H9 (cell line): ENCODE measurements at regions not wholly inside any gene's neighbourhood (a gene's known extent, or its start where the extent isn't known, plus 50 kb on each side); places are given as distances from the start of the nearest gene placed in this dataset.

Source experiments
- DNase-seq: peaks from one replicate; pipeline ENCODE4 v3.0.0-alpha.2; 2017
- H2AFZ ChIP-seq: one replicate; pipeline ENCODE4 v1.6.1; 2013; ENCODE audit warnings: mild to moderate bottlenecking, low read length, control low read depth, moderate library complexity
- H2AK5ac ChIP-seq: 2 replicates; pipeline ENCODE4 v1.6.1; 2013; ENCODE audit warnings: low read length, control low read depth, mixed read lengths; ENCODE audit not compliant: insufficient read length
- H2BK120ac ChIP-seq: one replicate; pipeline ENCODE4 v1.6.1; 2013; ENCODE audit warnings: low read depth, mild to moderate bottlenecking, low read length, control low read depth, inconsistent platforms; ENCODE audit not compliant: poor library complexity, severe bottlenecking
- H2BK12ac ChIP-seq: 2 replicates; pipeline ENCODE4 v1.6.1; 2013; ENCODE audit warnings: low read length, control low read depth, mixed read lengths, low read depth; ENCODE audit not compliant: insufficient read length
- H2BK15ac ChIP-seq: 2 replicates; pipeline ENCODE4 v1.6.1; 2013; ENCODE audit warnings: low read depth, low read length, control low read depth
- H2BK20ac ChIP-seq: one replicate; pipeline ENCODE4 v1.6.1; 2013; ENCODE audit warnings: low read depth, mild to moderate bottlenecking, low read length, control low read depth, inconsistent platforms; ENCODE audit not compliant: poor library complexity, severe bottlenecking
- H2BK5ac ChIP-seq: 2 replicates; pipeline ENCODE4 v1.6.1; 2013; ENCODE audit warnings: low read length, control low read depth, mixed read lengths; ENCODE audit not compliant: insufficient read length
- H3K14ac ChIP-seq: 2 replicates; pipeline ENCODE4 v1.6.1; 2013; ENCODE audit warnings: low read length, control low read depth; ENCODE audit not compliant: insufficient read depth
- H3K18ac ChIP-seq: 2 replicates; pipeline ENCODE4 v1.6.1; 2013; ENCODE audit warnings: low read depth, mild to moderate bottlenecking, mixed read lengths, low read length, control low read depth; ENCODE audit not compliant: insufficient read length
- H3K23ac ChIP-seq: 2 replicates; pipeline ENCODE4 v1.6.1; 2013; ENCODE audit warnings: low read length, control low read depth, mixed read lengths, low read depth; ENCODE audit not compliant: insufficient read length
- H3K23me2 ChIP-seq: 2 replicates; pipeline ENCODE4 v1.6.1; 2013; ENCODE audit warnings: low read depth, mild to moderate bottlenecking, mixed read lengths, low read length, control low read depth; ENCODE audit not compliant: insufficient read length, poor library complexity, severe bottlenecking
- H3K27ac ChIP-seq: 2 replicates; pipeline ENCODE4 v1.5.1; 2013; ENCODE audit warnings: low read length, control low read depth, mixed read lengths, low read depth; ENCODE audit not compliant: insufficient read length
- H3K27me3 ChIP-seq: 2 replicates; pipeline ENCODE4 v1.6.1; 2013; ENCODE audit warnings: low read length, control low read depth, inconsistent platforms; ENCODE audit not compliant: insufficient read depth
- H3K4ac ChIP-seq: 2 replicates; pipeline ENCODE4 v1.6.1; 2013; ENCODE audit warnings: low read depth, mild to moderate bottlenecking, control low read depth, inconsistent platforms, low read length, moderate library complexity
- H3K4me1 ChIP-seq: 2 replicates; pipeline ENCODE4 v1.6.1; 2013; ENCODE audit warnings: low read length, control low read depth, inconsistent platforms; ENCODE audit not compliant: insufficient read depth
- H3K4me2 ChIP-seq: 2 replicates; pipeline ENCODE4 v1.6.1; 2013; ENCODE audit warnings: low read length, control low read depth, mixed read lengths; ENCODE audit not compliant: insufficient read length, insufficient read depth
- H3K56ac ChIP-seq: 2 replicates; pipeline ENCODE4 v1.6.1; 2013; ENCODE audit warnings: low read depth, mild to moderate bottlenecking, mixed read lengths, low read length, control low read depth; ENCODE audit not compliant: insufficient read length
- H3K79me1 ChIP-seq: 2 replicates; pipeline ENCODE4 v1.6.1; 2013; ENCODE audit warnings: low read depth, mild to moderate bottlenecking, moderate library complexity, low read length, control low read depth, inconsistent platforms; ENCODE audit not compliant: insufficient read depth, poor library complexity, severe bottlenecking
- H3K79me2 ChIP-seq: 2 replicates; pipeline ENCODE4 v1.6.1; 2013; ENCODE audit warnings: low read length, control low read depth, inconsistent platforms; ENCODE audit not compliant: insufficient read depth
- H3K9ac ChIP-seq: 2 replicates; pipeline ENCODE4 v1.6.1; 2013; ENCODE audit warnings: low read length, control low read depth, mixed read lengths; ENCODE audit not compliant: insufficient read length; ENCODE audit errors: extremely low read depth
- H3K9me3 ChIP-seq: one replicate; pipeline ENCODE4 v1.6.1; 2013; ENCODE audit warnings: low read depth, low read length, inconsistent platforms; ENCODE audit not compliant: control insufficient read depth
- H3T11ph ChIP-seq: one replicate; pipeline ENCODE4 v1.6.1; 2013; ENCODE audit warnings: mild to moderate bottlenecking, low read length, control low read depth, inconsistent platforms
- H4K20me1 ChIP-seq: one replicate; pipeline ENCODE4 v1.6.1; 2013; ENCODE audit not compliant: control insufficient read depth, insufficient read length, insufficient read depth
- H4K5ac ChIP-seq: 2 replicates; pipeline ENCODE4 v1.6.1; 2013; ENCODE audit warnings: low read depth, mild to moderate bottlenecking, mixed read lengths, low read length, control low read depth; ENCODE audit not compliant: insufficient read length
- H4K8ac ChIP-seq: replicated peaks from 2 replicates; pipeline ENCODE4 v1.6.1; 2013; ENCODE audit warnings: low read length, control low read depth, mixed read lengths, low read depth; ENCODE audit not compliant: insufficient read length
- H4K91ac ChIP-seq: 2 replicates; pipeline ENCODE4 v1.6.1; 2013; ENCODE audit warnings: low read depth, mild to moderate bottlenecking, moderate library complexity, mixed read lengths, low read length, control low read depth; ENCODE audit not compliant: insufficient read length
- H3K27ac Mint-ChIP-seq, 3 experiments: 2 replicates in 2 of 3; 3 replicates in 1 of 3; pipeline ENCODE4 v1.8.0; 2020 to 2021; ENCODE audit warnings: mixed read lengths in 3 of 3, mild to moderate bottlenecking in 1 of 3, moderate library complexity in 1 of 3
- H3K27me3 Mint-ChIP-seq: 2 replicates; pipeline ENCODE4 v1.8.0; 2021; ENCODE audit warnings: low read depth, mild to moderate bottlenecking, moderate library complexity, mixed read lengths
- H3K36me3 Mint-ChIP-seq, 3 experiments: 2 replicates in 2 of 3; 3 replicates in 1 of 3; pipeline ENCODE4 v1.8.0; 2020 to 2021; ENCODE audit warnings: low read depth in 3 of 3, mixed read lengths in 3 of 3; ENCODE audit not compliant: insufficient read depth in 1 of 3
- H3K4me1 Mint-ChIP-seq, 2 experiments: 2 replicates each; pipeline ENCODE4 v1.8.0; 2020; ENCODE audit warnings: mixed read lengths in 2 of 2
- H3K4me3 Mint-ChIP-seq, 2 experiments: 2 replicates in 1 of 2; 3 replicates in 1 of 2; pipeline ENCODE4 v1.8.0; 2020 to 2021; ENCODE audit warnings: mild to moderate bottlenecking in 2 of 2, mixed read lengths in 2 of 2, moderate library complexity in 1 of 2
- H3K9me3 Mint-ChIP-seq, 2 experiments: 2 replicates in 1 of 2; 3 replicates in 1 of 2; pipeline ENCODE4 v1.8.0; 2020; ENCODE audit warnings: mild to moderate bottlenecking in 2 of 2, mixed read lengths in 2 of 2, moderate library complexity in 1 of 2
- CTCF ChIP-seq: fragments of 200-600 bp; sonication (generic); conservative IDR thresholded peaks from 3 replicates; pipeline ENCODE4 v1.8.0; 2021; ENCODE audit warnings: antibody characterized with exemption, mild to moderate bottlenecking
- WGBS: extraction: QIAGEN DNeasy Blood & Tissue Kit; methylation state at CpG from one replicate; pipeline ENCODE4 v1.1.7; 2013; ENCODE audit warnings: missing lambda C conversion rate, low lambda C conversion rate, mixed read lengths; ENCODE audit not compliant: insufficient read length; ENCODE audit errors: extremely low coverage; 5-methylcytosine and 5-hydroxymethylcytosine counted together

DNA sequence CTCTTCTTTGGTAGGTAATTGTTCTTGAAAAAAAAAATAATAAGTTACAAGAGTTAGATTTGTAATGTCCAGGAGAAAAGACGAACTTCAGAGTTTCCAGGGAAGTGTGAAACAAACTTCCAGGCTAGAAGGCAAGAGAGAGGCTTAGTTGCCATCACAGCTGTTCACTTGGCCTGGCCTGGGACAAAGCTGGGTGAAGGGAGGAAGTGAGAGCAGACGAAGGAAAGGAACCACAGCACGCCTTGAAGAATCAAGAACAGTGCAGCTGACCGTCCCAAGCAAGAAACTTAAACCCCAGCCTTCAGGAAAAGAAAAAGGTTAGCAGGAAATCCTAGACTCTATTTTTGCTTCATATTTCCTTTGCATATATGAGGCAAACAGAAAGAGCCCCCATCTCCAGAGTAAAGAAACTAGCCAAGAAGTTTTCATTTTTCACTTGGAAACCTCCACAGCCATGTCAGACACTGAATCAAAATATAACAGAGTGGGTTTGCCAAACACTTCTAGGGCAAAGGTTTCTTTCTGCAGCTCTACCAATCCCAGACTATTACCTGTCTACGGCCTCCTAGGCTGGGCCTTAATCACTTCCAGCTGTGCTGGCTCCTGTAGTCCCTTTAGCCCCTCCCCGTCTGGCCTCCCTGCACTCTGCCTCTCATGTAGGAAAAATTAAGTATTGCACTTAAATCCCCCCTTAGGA is 209.6 kb downstream of the SPATA18 start:
- DNase-seq, result no peak
- Histone ChIP-seq H4K91ac (no peak overlapping the region), H4K5ac (no peak overlapping the region), H3K4ac (no peak overlapping the region), H3K56ac (no peak overlapping the region), H3K9me3 (no peaks in the 10 kb centered on the region), H4K8ac (no peak overlapping the region), H2AK5ac (no peak overlapping the region), H3K14ac (no peak overlapping the region), H3K27ac (no peak overlapping the region), H3K18ac (no peak overlapping the region), H3K27me3 (no peaks in the 10 kb centered on the region), H3K4me2 (no peak overlapping the region), H2AFZ (no peak overlapping the region), H2BK12ac (no peak overlapping the region), H3K79me2 (no peaks in the 10 kb centered on the region), H3K79me1 (no peaks in the 10 kb centered on the region), H4K20me1 (no peaks in the 10 kb centered on the region), H2BK20ac (no peak overlapping the region), H3K4me1 (no peaks in the 10 kb centered on the region), H3K9ac (no peak overlapping the region), H2BK120ac (no peak overlapping the region), H2BK15ac (no peak overlapping the region), H3K23ac (no peak overlapping the region), H3T11ph (no peak overlapping the region), H2BK5ac (no peak overlapping the region), H3K23me2 (no peaks in the 10 kb centered on the region)
- Mint-ChIP-seq H3K9me3 (no peaks in the 10 kb centered on the region; a peak in 2 of 5 replicates), H3K4me1 (no peaks in the 10 kb centered on the region), H3K4me3 (no peak overlapping the region), H3K27me3 (no peaks in the 10 kb centered on the region), H3K36me3 (no peaks in the 10 kb centered on the region), H3K27ac (no peak overlapping the region)
- no CpG with 5 or more reads among the region's 6 CpGs for WGBS
- no peak for TF ChIP-seq CTCF
